A204.1 (cell line): ENCODE measurements at regions not wholly inside any gene's neighbourhood (a gene's known extent, or its start where the extent isn't known, plus 50 kb on each side); places are given as distances from the start of the nearest gene placed in this dataset.

ENCODE experiments used
- FAIRE-seq: peaks from 2 replicates; lab custom pipeline; 2012; peaks lifted over from hg19 to GRCh38; lab: Jason Lieb, UNC

GRCh38 chr14:101122237-101123141, 219.0 kb upstream of the RTL1 start:
- FAIRE-seq: no peak

- no peak for FAIRE-seq
These were observed 220.3 kb upstream of the RTL1 start for GRCh38 chr14:101123618-101124510.

- no peak for FAIRE-seq
These were observed 221.3 kb upstream of the RTL1 start for GRCh38 chr14:101124815-101125214.

GRCh38 chr14:101125313-101125712, 221.8 kb upstream of the RTL1 start:
- no peak for FAIRE-seq

- no peak for FAIRE-seq
These were observed 222.5 kb upstream of the RTL1 start for GRCh38 chr14:101125719-101126651.

GRCh38 chr14:101126731-101127130, 223.2 kb upstream of the RTL1 start:
- FAIRE-seq: no peak

GRCh38 chr14:101127224-101127623, 223.7 kb upstream of the RTL1 start:
- no peak for FAIRE-seq

- FAIRE-seq: no peak
These were observed 225.2 kb upstream of the RTL1 start for GRCh38 chr14:101128478-101129321.

- no peak for FAIRE-seq
These were observed 226.1 kb upstream of the RTL1 start for GRCh38 chr14:101129521-101130167.

- FAIRE-seq: no peak
These were observed 227.3 kb upstream of the RTL1 start for GRCh38 chr14:101130861-101131260.

- no peak for FAIRE-seq
These were observed 228.0 kb upstream of the RTL1 start for GRCh38 chr14:101131451-101131916.

- no peak for FAIRE-seq
These were observed 228.6 kb upstream of the RTL1 start for GRCh38 chr14:101132051-101132571.

GRCh38 chr14:101132588-101132987, 229.1 kb upstream of the RTL1 start:
- no peak for FAIRE-seq

GRCh38 chr14:101133068-101133467, 229.5 kb upstream of the RTL1 start:
- FAIRE-seq: no peak

GRCh38 chr14:101134161-101134631, 230.7 kb upstream of the RTL1 start:
- FAIRE-seq: no peak

- no peak for FAIRE-seq
These were observed 231.4 kb upstream of the RTL1 start for GRCh38 chr14:101134851-101135433.

- FAIRE-seq: no peak
These were observed 232.5 kb upstream of the RTL1 start for GRCh38 chr14:101135796-101136742.

GRCh38 chr14:101137234-101137633, 233.7 kb upstream of the RTL1 start:
- FAIRE-seq: no peak
